Esophagus muscularis mucosa (tissue), 2 donors: ENCODE measurements at regions not wholly inside any gene's neighbourhood (a gene's known extent, or its start where the extent isn't known, plus 50 kb on each side); places are given as distances from the start of the nearest gene placed in this dataset.

Experiments
- POLR2A ChIP-seq: fragments of 450-650 bp; IDR thresholded peaks from one replicate; pipeline ENCODE4 v1.6.1; 2017; ENCODE audit warnings: antibody characterized with exemption, moderate library complexity, mild to moderate bottlenecking, low read depth
- POLR2AphosphoS5 ChIP-seq, 2 donors: sonication (generic); formaldehyde crosslinking; IDR thresholded peaks; one replicate each; pipeline ENCODE4 v1.6.1; 2017; ENCODE audit warnings: antibody characterized with exemption in 2 of 2

DNA sequence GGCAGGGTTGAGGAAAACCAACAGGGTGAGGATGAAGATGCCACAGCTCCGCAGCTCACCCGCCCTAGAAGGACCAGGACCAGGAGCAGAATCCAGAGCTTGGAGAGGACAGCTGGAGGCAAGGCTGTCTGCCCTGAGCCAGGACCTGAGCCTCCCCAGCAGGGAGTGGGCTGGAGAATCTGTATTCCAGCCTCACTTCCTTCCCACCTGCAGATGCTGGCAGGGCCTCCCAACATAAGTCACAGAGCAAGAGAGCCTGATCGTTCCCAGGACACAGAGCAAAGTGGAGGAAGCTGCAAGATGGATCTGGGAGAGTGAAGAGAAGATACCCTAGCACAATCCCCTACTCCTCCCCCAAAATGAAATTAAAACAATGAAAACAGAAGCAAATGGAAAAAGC lies 61.7 kb upstream of the WASF3 start:
- TF ChIP-seq POLR2A, result no peak
- no peak for TF ChIP-seq POLR2AphosphoS5 (IDR thresholded peaks at IDR 0.05)
